A549 (cell line): ENCODE measurements at regions not wholly inside any gene's neighbourhood (a gene's known extent, or its start where the extent isn't known, plus 50 kb on each side); places are given as distances from the start of the nearest gene placed in this dataset.

Source experiments
- CHD2 ChIP-seq: fragments of 150-350 bp; IDR thresholded peaks from 2 replicates; pipeline ENCODE4 v1.6.1; 2014; ENCODE audit warnings: low read length; ENCODE audit not compliant: partially characterized antibody
- CTCF ChIP-seq: fragments of >200 bp; sonication (Bioruptor Twin); formaldehyde crosslinking; IDR thresholded peaks from 3 replicates; pipeline ENCODE4 v1.5.1; 2016
- EP300 ChIP-seq, 2 experiments: fragments of >200 bp; sonication (Bioruptor Twin); formaldehyde crosslinking; IDR thresholded peaks; 2 replicates in 1 of 2; 3 replicates in 1 of 2; pipeline ENCODE4 v1.6.1; 2016 to 2017
- ESRRA ChIP-seq: fragments of 150-350 bp; IDR thresholded peaks from 2 replicates; pipeline ENCODE4 v1.6.1; 2014; ENCODE audit warnings: mild to moderate bottlenecking, low read length, borderline replicate concordance
- POLR2A ChIP-seq: IDR thresholded peaks from 2 replicates; pipeline ENCODE4 v1.6.1; 2012; ENCODE audit warnings: mild to moderate bottlenecking, low read length

- TF ChIP-seq CHD2, result no peak
- no peak for TF ChIP-seq EP300 (IDR thresholded peaks at IDR 0.05)
- TF ChIP-seq CTCF, result no peak
- TF ChIP-seq POLR2A, result no peak
- no peak for TF ChIP-seq ESRRA
Measured at GRCh38 chr1:221180704-221181368, 301.6 kb downstream of the HLX start.
